ENCODE measurements at regions not wholly inside any gene's neighbourhood (a gene's known extent, or its start where the extent isn't known, plus 50 kb on each side); places are given as distances from the start of the nearest gene placed in this dataset.

- H3K4me1 ChIP-seq = no peaks in the 10 kb centered on the region
- TF ChIP-seq CTCF (IDR thresholded peaks at IDR 0.05) = no peak
- H3K36me3 ChIP-seq = no peaks in the 10 kb centered on the region
- no peak overlapping the region for H3K27ac ChIP-seq
- H3K4me3 ChIP-seq = no peak overlapping the region
- H3K9me3 ChIP-seq = no peaks in the 10 kb centered on the region
- no peak for ATAC-seq
- DNase-seq = no peak
- no peaks in the 10 kb centered on the region for H3K27me3 ChIP-seq
- intact Hi-C loops (cut with DNase I) = no loop called here
These were observed 146.5 kb downstream of the SH3BGRL start for GRCh38 chrX:81348388-81348787.

- no peak overlapping the region for H3K4me3 ChIP-seq
- intact Hi-C loops (cut with DNase I) = no loop called here
- no peaks in the 10 kb centered on the region for H3K9me3 ChIP-seq
- no peak for DNase-seq
- no peak for TF ChIP-seq CTCF (IDR thresholded peaks at IDR 0.05)
- H3K4me1 ChIP-seq = no peaks in the 10 kb centered on the region
- no peaks in the 10 kb centered on the region for H3K36me3 ChIP-seq
- H3K27ac ChIP-seq = no peak overlapping the region
- ATAC-seq = no peak
- H3K27me3 ChIP-seq = no peaks in the 10 kb centered on the region
These were observed 153.1 kb downstream of the SH3BGRL start for GRCh38 chrX:81354954-81355353.

- Histone ChIP-seq H3K4me1 (no peaks in the 10 kb centered on the region), H3K27ac (no peak overlapping the region), H3K36me3 (no peaks in the 10 kb centered on the region), H3K4me3 (no peak overlapping the region), H3K27me3 (no peaks in the 10 kb centered on the region), H3K9me3 (no peaks in the 10 kb centered on the region)
- DNase-seq = no peak
- intact Hi-C loops (cut with DNase I) = no loop called here
- no peak for TF ChIP-seq CTCF (IDR thresholded peaks at IDR 0.05)
- peak; percentile 30 for ATAC-seq
These were observed 153.5 kb downstream of the SH3BGRL start for GRCh38 chrX:81355436-81355835.

GRCh38 chrX:81367291-81367690 lies 165.4 kb downstream of the SH3BGRL start:
- H3K27me3 ChIP-seq = no peaks in the 10 kb centered on the region
- no peak for TF ChIP-seq CTCF (IDR thresholded peaks at IDR 0.05)
- no peaks in the 10 kb centered on the region for H3K36me3 ChIP-seq
- intact Hi-C loops (cut with DNase I) = no loop called here
- no peaks in the 10 kb centered on the region for H3K9me3 ChIP-seq
- no peak overlapping the region for H3K4me3 ChIP-seq
- DNase-seq = no peak
- no peak overlapping the region for H3K27ac ChIP-seq
- ATAC-seq = no peak
- H3K4me1 ChIP-seq = no peaks in the 10 kb centered on the region

GRCh38 chrX:81377329-81377728 lies 175.4 kb downstream of the SH3BGRL start:
- ATAC-seq = no peak
- Histone ChIP-seq H3K36me3 (no peaks in the 10 kb centered on the region), H3K9me3 (no peaks in the 10 kb centered on the region), H3K4me3 (no peak overlapping the region), H3K4me1 (no peaks in the 10 kb centered on the region), H3K27me3 (no peaks in the 10 kb centered on the region), H3K27ac (no peak overlapping the region)
- peak; percentile 51 for TF ChIP-seq CTCF (IDR thresholded peaks at IDR 0.05)
- intact Hi-C loops (cut with DNase I) = no loop called here
- no peak for DNase-seq

GRCh38 chrX:81378560-81378959 lies 176.7 kb downstream of the SH3BGRL start:
- no peak for TF ChIP-seq CTCF (IDR thresholded peaks at IDR 0.05)
- H3K4me1 ChIP-seq = no peaks in the 10 kb centered on the region
- no peak overlapping the region for H3K27ac ChIP-seq
- no peaks in the 10 kb centered on the region for H3K9me3 ChIP-seq
- no peaks in the 10 kb centered on the region for H3K36me3 ChIP-seq
- ATAC-seq (no peak), DNase-seq (no peak)
- intact Hi-C loops (cut with DNase I) = no loop called here
- H3K4me3 ChIP-seq = no peak overlapping the region
- H3K27me3 ChIP-seq = no peaks in the 10 kb centered on the region
